Adrenal gland (tissue), 5 donors: ENCODE measurements at regions not wholly inside any gene's neighbourhood (a gene's known extent, or its start where the extent isn't known, plus 50 kb on each side); places are given as distances from the start of the nearest gene placed in this dataset.

Experiments
- CTCF ChIP-seq, 6 experiments: fragments of 450-650 bp in 4 of 6; fragments of 200-600 bp in 2 of 6; sonication (generic) in 1 of 6; IDR thresholded peaks; 1 replicate in 5 of 6; 2 replicates in 1 of 6; pipeline versions ENCODE4 v1.5.1 to v1.8.0; 2016 to 2021; ENCODE audit warnings: antibody characterized with exemption in 6 of 6, mild to moderate bottlenecking in 2 of 6, moderate library complexity in 1 of 6
- POLR2A ChIP-seq, 2 donors: fragments of 450-650 bp; IDR thresholded peaks; one replicate each; pipeline ENCODE4 v1.6.1; 2017; ENCODE audit warnings: antibody characterized with exemption in 2 of 2, mild to moderate bottlenecking in 2 of 2, moderate library complexity in 1 of 2
- donor health status: DM: no; HTN: no; CAD: no.

DNA sequence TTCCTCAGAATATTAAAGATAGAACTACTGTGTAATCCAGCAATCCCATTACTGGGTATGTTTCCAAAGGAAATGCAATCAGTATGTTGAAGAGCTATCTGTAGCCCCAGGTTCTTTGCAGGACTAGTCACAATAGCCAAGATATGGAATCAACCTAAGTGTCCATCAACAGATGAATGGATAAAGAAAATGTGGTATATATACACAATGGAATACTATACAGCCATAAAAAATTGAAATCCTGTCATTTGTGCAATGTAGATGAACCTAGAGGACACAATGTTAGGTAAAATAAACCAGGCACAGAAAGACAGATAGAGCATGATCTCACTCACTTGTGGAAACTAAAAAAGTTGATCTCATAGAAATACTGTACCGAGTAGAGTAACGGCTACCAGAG lies 306.0 kb upstream of the MARCKS start:
- no peak for TF ChIP-seq CTCF (IDR thresholded peaks at IDR 0.05)
- TF ChIP-seq POLR2A (IDR thresholded peaks at IDR 0.05) = no peak
